ENCODE measurements at regions not wholly inside any gene's neighbourhood (a gene's known extent, or its start where the extent isn't known, plus 50 kb on each side); places are given as distances from the start of the nearest gene placed in this dataset.

DNA sequence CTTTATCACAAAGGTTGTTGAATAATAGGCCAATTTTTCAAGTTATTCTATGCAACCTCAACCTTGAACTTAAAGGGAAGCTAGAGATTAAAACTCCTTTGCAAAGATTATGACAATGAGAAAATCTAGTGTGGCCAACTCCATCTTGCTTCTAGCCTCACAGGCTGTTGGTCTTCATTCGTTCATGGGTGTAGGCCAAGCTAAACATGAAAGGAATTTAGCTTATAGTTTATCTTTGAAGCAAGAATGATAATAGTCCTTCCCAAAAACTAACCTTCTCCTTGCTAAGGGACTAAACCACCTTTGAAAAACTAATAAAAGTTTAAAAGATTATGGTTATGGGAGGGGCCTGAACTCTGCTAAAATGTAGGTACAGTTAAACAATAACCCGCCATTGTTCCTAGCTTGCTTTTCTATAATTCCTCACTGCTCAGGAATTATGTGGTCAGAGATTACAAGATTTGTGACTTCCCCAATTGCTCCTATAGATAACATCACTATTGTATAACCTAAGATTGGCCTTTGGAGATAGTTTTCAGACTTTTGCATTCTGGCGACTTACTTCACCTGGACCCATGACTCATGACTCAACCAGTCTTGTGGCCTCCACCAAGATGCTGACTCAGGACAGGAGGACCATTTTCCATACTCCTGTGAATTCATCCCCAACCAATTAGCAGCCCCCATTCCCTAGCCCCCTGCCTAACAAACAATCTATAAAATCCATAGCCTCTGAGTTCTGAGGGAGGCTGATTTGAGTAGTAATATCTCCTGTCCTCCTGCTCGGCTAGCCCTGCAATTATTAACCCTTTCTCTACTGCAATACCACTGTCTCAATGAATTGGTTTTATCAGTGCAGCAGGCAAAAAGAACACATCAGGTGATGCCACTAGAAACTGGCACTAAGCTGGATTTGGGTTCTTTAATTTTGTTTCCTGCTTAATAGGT lies 154.5 kb downstream of the CD83 start:
- Histone ChIP-seq H3K27ac (ENCODE audit: low read depth in 2 of 2, low read length in 1 of 2) (no peak overlapping the region), H4K20me1 (ENCODE audit: insufficient read depth) (no peaks in the 10 kb centered on the region), H3K9me2 (no peaks in the 10 kb centered on the region), H3K4me3 (ENCODE audit: low read depth in 2 of 2, low read length in 1 of 2) (no peak overlapping the region), H3K9me3 (no peaks in the 10 kb centered on the region), H3F3A (replicated peaks; ENCODE audit: insufficient read depth) (no peaks in the 10 kb centered on the region), H3K36me3 (replicated peaks in 1 of 2; ENCODE audit: control insufficient read depth in 1 of 2, insufficient read depth in 2 of 2, low read length in 1 of 2) (no peaks in the 10 kb centered on the region), H3K79me2 (ENCODE audit: insufficient read depth) (no peaks in the 10 kb centered on the region), H3K9ac (no peak overlapping the region), H3K4me2 (no peak overlapping the region), H3K27me3 (ENCODE audit: insufficient read depth) (no peaks in the 10 kb centered on the region), H2AFZ (ENCODE audit: low read depth) (no peak overlapping the region), H3K4me1 (ENCODE audit: control insufficient read depth in 1 of 2, insufficient read depth in 2 of 2, low read depth in 1 of 2, low read length in 1 of 2) (peaks cover 0 to 3% of the 10 kb centered on the region in 2 experiments; a peak in 1 of 4 replicates)
- DNase-seq = no peak
- ChIA-PET POLR2A (no interaction called here), CTCF (no interaction called here)
- no peak for TF ChIP-seq RXRA (IDR thresholded peaks at IDR 0.05; ENCODE audit: borderline replicate concordance, low read depth)
- TF ChIP-seq YY1 (IDR thresholded peaks at IDR 0.05; ENCODE audit: low read depth) = no peak
- no peak for TF ChIP-seq RCOR1 (IDR thresholded peaks at IDR 0.05; ENCODE audit: low read length)
- TF ChIP-seq FOXM1 (IDR thresholded peaks at IDR 0.05; ENCODE audit: low read depth) = no peak
- no peak for TF ChIP-seq CHD2 (IDR thresholded peaks at IDR 0.05; ENCODE audit: low read length, partially characterized antibody)
- no peak for TF ChIP-seq TAF1 (IDR thresholded peaks at IDR 0.05; ENCODE audit: borderline replicate concordance, low read depth, low read length)
- TF ChIP-seq, protein P1, sequence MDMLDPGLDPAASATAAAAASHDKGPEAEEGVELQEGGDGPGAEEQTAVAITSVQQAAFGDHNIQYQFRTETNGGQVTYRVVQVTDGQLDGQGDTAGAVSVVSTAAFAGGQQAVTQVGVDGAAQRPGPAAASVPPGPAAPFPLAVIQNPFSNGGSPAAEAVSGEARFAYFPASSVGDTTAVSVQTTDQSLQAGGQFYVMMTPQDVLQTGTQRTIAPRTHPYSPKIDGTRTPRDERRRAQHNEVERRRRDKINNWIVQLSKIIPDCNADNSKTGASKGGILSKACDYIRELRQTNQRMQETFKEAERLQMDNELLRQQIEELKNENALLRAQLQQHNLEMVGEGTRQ (IDR thresholded peaks at IDR 0.05; ENCODE audit: borderline replicate concordance, low read depth, low read length) = no peak
- WGBS (ENCODE audit: low lambda C conversion rate) = 25% methylated on average over 4 of the region's 4 CpGs

DNA sequence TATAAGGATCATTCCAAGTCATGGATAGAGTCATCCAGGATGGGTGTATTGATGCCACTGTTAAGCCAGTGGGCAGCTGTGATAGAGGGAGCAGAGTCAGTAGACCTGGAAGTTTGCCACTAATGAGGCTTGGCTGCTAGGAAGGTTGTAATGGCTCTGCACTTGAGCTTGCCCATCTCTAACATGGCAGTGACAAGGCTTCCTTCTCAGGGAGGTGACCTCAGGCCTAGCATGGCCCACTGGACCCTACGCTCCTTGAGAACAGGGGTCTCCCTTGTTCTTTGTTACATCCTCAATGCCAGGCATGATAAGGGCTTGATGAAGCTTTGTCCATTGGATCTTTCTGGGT lies 155.1 kb downstream of the CD83 start:
- H3K4me1 ChIP-seq (ENCODE audit: control insufficient read depth in 1 of 2, insufficient read depth in 2 of 2, low read depth in 1 of 2, low read length in 1 of 2) = peaks cover 0 to 3% of the 10 kb centered on the region in 2 experiments; a peak in 1 of 4 replicates
- 75% methylated on average over 1 of the region's 1 CpG for WGBS (ENCODE audit: low lambda C conversion rate)
- H3K9ac ChIP-seq = no peak overlapping the region
- ChIA-PET CTCF (no interaction called here), POLR2A (no interaction called here)
- no peak overlapping the region for H3K27ac ChIP-seq (ENCODE audit: low read depth in 2 of 2, low read length in 1 of 2)
- H4K20me1 ChIP-seq (ENCODE audit: insufficient read depth) = no peaks in the 10 kb centered on the region
- H3K9me2 ChIP-seq = no peaks in the 10 kb centered on the region
- no peaks in the 10 kb centered on the region for H3F3A ChIP-seq (replicated peaks; ENCODE audit: insufficient read depth)
- H3K9me3 ChIP-seq = no peaks in the 10 kb centered on the region
- DNase-seq = no peak
- no peaks in the 10 kb centered on the region for H3K79me2 ChIP-seq (ENCODE audit: insufficient read depth)
- H2AFZ ChIP-seq (ENCODE audit: low read depth) = no peak overlapping the region
- no peaks in the 10 kb centered on the region for H3K27me3 ChIP-seq (ENCODE audit: insufficient read depth)
- no peak overlapping the region for H3K4me3 ChIP-seq (ENCODE audit: low read depth in 2 of 2, low read length in 1 of 2)
- no peaks in the 10 kb centered on the region for H3K36me3 ChIP-seq (replicated peaks in 1 of 2; ENCODE audit: control insufficient read depth in 1 of 2, insufficient read depth in 2 of 2, low read length in 1 of 2)
- no peak overlapping the region for H3K4me2 ChIP-seq
- TF ChIP-seq TCF12 (IDR thresholded peaks at IDR 0.05) (no peak), SIN3A (IDR thresholded peaks at IDR 0.05; ENCODE audit: borderline replicate concordance, low read depth, low read length) (no peak), RFX5 (IDR thresholded peaks at IDR 0.05; ENCODE audit: low read length) (no peak), IRF3 (IDR thresholded peaks at IDR 0.05; ENCODE audit: low read depth, low read length) (no peak), MXI1 (IDR thresholded peaks at IDR 0.05; ENCODE audit: low read depth, low read length) (no peak), SMC3 (IDR thresholded peaks at IDR 0.05; ENCODE audit: low read depth, low read length) (no peak), RAD21 (IDR thresholded peaks at IDR 0.05; ENCODE audit: low read length) (no peak), YY1 (IDR thresholded peaks at IDR 0.05; ENCODE audit: low read depth) (no peak), FOXM1 (IDR thresholded peaks at IDR 0.05; ENCODE audit: low read depth) (no peak), MAX (IDR thresholded peaks at IDR 0.05; ENCODE audit: low read depth) (no peak), GATA2 (CRISPR knock-in tag; IDR thresholded peaks at IDR 0.05) (no peak), CHD2 (IDR thresholded peaks at IDR 0.05; ENCODE audit: low read length, partially characterized antibody) (no peak), RXRA (IDR thresholded peaks at IDR 0.05; ENCODE audit: borderline replicate concordance, low read depth) (no peak), ELF1 (IDR thresholded peaks at IDR 0.05) (no peak)
- TF ChIP-seq, protein P2, sequence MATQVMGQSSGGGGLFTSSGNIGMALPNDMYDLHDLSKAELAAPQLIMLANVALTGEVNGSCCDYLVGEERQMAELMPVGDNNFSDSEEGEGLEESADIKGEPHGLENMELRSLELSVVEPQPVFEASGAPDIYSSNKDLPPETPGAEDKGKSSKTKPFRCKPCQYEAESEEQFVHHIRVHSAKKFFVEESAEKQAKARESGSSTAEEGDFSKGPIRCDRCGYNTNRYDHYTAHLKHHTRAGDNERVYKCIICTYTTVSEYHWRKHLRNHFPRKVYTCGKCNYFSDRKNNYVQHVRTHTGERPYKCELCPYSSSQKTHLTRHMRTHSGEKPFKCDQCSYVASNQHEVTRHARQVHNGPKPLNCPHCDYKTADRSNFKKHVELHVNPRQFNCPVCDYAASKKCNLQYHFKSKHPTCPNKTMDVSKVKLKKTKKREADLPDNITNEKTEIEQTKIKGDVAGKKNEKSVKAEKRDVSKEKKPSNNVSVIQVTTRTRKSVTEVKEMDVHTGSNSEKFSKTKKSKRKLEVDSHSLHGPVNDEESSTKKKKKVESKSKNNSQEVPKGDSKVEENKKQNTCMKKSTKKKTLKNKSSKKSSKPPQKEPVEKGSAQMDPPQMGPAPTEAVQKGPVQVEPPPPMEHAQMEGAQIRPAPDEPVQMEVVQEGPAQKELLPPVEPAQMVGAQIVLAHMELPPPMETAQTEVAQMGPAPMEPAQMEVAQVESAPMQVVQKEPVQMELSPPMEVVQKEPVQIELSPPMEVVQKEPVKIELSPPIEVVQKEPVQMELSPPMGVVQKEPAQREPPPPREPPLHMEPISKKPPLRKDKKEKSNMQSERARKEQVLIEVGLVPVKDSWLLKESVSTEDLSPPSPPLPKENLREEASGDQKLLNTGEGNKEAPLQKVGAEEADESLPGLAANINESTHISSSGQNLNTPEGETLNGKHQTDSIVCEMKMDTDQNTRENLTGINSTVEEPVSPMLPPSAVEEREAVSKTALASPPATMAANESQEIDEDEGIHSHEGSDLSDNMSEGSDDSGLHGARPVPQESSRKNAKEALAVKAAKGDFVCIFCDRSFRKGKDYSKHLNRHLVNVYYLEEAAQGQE (IDR thresholded peaks at IDR 0.05; ENCODE audit: low read depth, low read length) = no peak
- TF ChIP-seq, protein P3, sequence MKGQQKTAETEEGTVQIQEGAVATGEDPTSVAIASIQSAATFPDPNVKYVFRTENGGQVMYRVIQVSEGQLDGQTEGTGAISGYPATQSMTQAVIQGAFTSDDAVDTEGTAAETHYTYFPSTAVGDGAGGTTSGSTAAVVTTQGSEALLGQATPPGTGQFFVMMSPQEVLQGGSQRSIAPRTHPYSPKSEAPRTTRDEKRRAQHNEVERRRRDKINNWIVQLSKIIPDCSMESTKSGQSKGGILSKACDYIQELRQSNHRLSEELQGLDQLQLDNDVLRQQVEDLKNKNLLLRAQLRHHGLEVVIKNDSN (IDR thresholded peaks at IDR 0.05; ENCODE audit: borderline replicate concordance, low read depth) = no peak
- TF ChIP-seq, protein P1 (IDR thresholded peaks at IDR 0.05; ENCODE audit: borderline replicate concordance, low read depth, low read length) = no peak

All from SK-N-SH (cell line).